GM12874 (cell line): ENCODE measurements at regions not wholly inside any gene's neighbourhood (a gene's known extent, or its start where the extent isn't known, plus 50 kb on each side); places are given as distances from the start of the nearest gene placed in this dataset.

ENCODE experiments used
- TF ChIP-seq, protein P1 (sequence below): IDR thresholded peaks from 2 replicates; pipeline ENCODE4 v1.5.1; 2011; ENCODE audit warnings: low read depth, mild to moderate bottlenecking, control low read depth, low read length, moderate library complexity; ENCODE audit not compliant: insufficient read depth

DNA sequence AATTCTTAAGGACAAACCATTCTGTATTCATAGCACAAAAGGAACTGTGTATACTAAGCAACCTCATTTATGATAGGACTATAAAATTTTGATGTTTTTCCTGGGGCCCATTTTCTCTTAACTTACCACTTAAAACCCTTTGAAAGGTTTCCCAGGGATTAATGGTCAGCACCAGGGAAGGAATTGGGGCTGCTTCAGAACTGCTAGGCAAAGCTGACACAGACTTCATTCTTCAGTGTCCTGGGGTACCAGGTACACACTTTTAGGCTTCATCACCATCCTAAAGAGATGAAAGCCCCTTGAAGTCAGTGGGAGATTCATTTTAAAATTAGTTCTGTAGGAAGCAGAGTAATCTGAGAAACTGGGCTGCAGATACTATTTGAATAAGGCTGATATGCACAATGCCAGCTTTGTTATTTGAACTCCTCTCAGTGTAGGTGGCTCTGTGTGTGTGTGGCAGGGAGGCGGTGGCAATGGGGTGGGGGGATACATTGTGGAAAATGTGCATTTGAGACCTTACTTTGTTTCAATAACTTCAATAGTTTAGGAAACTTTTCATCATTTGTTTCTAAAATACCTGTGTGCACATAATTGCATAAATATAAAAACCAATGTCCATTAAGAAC, 329.3 kb upstream of the DCN start:
- TF ChIP-seq, protein P1, sequence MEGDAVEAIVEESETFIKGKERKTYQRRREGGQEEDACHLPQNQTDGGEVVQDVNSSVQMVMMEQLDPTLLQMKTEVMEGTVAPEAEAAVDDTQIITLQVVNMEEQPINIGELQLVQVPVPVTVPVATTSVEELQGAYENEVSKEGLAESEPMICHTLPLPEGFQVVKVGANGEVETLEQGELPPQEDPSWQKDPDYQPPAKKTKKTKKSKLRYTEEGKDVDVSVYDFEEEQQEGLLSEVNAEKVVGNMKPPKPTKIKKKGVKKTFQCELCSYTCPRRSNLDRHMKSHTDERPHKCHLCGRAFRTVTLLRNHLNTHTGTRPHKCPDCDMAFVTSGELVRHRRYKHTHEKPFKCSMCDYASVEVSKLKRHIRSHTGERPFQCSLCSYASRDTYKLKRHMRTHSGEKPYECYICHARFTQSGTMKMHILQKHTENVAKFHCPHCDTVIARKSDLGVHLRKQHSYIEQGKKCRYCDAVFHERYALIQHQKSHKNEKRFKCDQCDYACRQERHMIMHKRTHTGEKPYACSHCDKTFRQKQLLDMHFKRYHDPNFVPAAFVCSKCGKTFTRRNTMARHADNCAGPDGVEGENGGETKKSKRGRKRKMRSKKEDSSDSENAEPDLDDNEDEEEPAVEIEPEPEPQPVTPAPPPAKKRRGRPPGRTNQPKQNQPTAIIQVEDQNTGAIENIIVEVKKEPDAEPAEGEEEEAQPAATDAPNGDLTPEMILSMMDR, result no peak

GRCh38 chr12:91507754-91508153, 325.1 kb upstream of the DCN start:
- TF ChIP-seq, protein P1, result no peak

DNA sequence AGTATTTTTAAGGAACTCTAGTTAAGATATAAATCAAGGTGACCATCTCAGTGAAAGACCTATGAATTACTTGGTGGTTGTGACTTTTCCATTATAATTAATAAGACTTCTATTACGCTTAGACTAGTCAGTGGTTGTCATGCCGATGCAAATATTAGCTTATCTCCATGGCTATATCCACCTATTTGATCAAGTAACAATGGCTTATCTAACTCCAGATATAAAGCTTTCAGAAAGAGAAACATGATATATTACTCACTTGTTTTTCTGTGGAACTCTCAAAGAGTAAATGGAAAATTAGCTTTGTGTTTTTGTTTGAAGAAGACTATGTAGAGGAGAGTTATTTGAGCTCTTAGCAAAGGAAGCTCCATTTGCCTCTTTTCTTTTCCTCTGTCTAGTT, 323.8 kb upstream of the DCN start:
- TF ChIP-seq, protein P1, result no peak

DNA sequence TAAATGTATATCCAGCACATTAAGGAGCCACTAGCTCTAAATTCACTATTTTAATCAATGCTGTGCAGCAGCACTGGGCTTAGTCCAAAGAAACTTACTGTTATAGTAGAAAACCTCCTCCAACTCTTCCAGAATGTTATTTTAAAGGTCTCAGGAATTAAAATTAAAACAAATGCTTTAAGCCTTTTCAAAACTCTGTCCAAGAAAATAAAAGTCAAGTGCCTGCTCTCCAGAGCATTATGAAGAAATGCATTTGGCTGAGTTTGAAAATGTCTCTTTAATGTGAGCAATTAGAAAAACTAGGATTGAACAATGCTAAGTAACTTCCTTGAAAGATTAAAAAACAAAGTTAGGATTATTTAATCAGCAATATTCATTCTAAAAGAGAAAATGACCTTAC, 322.4 kb upstream of the DCN start:
- TF ChIP-seq, protein P1, result no peak

GRCh38 chr12:91502208-91502607, 319.6 kb upstream of the DCN start:
- TF ChIP-seq, protein P1, result no peak

- TF ChIP-seq, protein P1, result no peak
Observed at GRCh38 chr12:91496337-91496736, 313.7 kb upstream of the DCN start.

DNA sequence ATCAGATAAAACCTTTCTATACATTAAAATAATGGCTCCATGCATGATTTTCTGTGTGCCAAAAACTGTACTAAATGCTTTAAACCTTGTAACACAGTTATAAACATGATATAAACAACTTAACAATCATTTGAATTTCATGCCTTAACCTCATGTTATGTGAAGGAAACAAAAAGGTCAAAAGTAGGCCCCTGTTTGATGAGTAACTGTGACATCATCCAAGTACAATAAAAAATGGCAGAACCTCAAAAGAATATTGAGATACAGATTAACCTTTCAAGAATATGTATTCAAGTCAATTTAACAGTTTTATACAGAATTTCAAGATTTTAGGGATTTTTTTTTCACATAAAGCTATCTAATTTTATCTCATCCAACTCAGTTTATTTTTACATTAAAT, 310.7 kb upstream of the DCN start:
- TF ChIP-seq, protein P1, result no peak

DNA sequence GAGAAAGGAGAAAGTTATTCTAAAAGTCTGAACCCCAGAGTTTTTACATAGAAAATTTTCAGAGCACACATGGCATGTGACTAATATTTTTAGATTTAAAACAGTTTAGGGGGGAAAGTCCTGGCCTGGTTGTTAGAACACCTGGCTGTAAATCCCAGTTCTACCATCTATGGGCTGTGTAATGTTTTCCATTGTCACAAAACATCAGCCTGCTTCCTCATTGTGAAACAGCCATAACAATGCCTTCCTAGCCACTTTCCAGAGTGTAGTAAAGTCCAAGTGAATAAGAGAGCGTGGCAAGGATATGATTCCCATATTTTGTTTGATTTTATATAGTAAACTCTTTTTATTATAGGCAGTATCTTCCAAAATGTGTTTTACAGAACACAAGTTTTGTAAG, 310.0 kb upstream of the DCN start:
- TF ChIP-seq, protein P1, result no peak
